ENCODE measurements at regions not wholly inside any gene's neighbourhood (a gene's known extent, or its start where the extent isn't known, plus 50 kb on each side); places are given as distances from the start of the nearest gene placed in this dataset.

- TF ChIP-seq CTCF (conservative IDR thresholded peaks at IDR 0.05; ENCODE audit: low read length) = no peak
- no peak for TF ChIP-seq EZH2phosphoT487 (IDR thresholded peaks at IDR 0.05; ENCODE audit: borderline replicate concordance)
These were observed 157.5 kb upstream of the SPIN4 start for GRCh38 chrX:63508668-63509067.
